ENCODE measurements at regions not wholly inside any gene's neighbourhood (a gene's known extent, or its start where the extent isn't known, plus 50 kb on each side); places are given as distances from the start of the nearest gene placed in this dataset.
"Not testable (repeated sequence)": the region's sequence is repeated elsewhere in the genome, so short reads cannot be mapped to it uniquely, and the experiment has no call there.

DNA sequence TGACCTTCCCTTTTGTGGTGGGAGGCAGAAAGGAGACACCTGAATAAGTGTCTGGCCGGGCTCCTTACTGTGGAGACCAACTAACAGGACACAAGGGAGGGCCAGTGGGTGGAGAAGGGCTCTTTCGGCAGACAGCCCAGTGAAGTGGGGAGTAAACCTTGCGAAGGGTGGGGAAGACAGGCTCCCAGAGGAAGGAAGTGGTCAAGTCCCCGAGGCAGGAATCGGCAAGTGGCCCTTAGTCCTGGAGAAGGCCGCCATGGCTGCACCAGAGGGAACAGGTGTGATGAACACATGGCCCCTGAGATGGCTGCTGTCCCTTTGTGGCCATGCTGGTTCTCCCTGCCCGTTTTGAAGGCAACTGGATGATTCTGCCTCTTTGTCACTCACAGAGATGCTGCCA lies 187.2 kb upstream of the IGFBP3 start:
- FAIRE-seq (no peak), DNase-seq (ENCODE audit: insufficient read length, low spot score) (no peak)
- TF ChIP-seq TAF1 (IDR thresholded peaks at IDR 0.05; ENCODE audit: low read depth, low read length) = no peak
- no peak for TF ChIP-seq POU2F2 (IDR thresholded peaks at IDR 0.05; ENCODE audit: low read depth, low read length)
- no peak for TF ChIP-seq POLR2A (IDR thresholded peaks at IDR 0.05; ENCODE audit: low read depth, low read length)
- no peak for TF ChIP-seq POLR2AphosphoS5 (IDR thresholded peaks at IDR 0.05; ENCODE audit: low read depth, low read length)
- TF ChIP-seq SPI1 (IDR thresholded peaks at IDR 0.05; ENCODE audit: low read depth, low read length) = no peak
- no peak for TF ChIP-seq PAX5 (IDR thresholded peaks at IDR 0.05; ENCODE audit: insufficient read depth, low read length, severe bottlenecking)

DNA sequence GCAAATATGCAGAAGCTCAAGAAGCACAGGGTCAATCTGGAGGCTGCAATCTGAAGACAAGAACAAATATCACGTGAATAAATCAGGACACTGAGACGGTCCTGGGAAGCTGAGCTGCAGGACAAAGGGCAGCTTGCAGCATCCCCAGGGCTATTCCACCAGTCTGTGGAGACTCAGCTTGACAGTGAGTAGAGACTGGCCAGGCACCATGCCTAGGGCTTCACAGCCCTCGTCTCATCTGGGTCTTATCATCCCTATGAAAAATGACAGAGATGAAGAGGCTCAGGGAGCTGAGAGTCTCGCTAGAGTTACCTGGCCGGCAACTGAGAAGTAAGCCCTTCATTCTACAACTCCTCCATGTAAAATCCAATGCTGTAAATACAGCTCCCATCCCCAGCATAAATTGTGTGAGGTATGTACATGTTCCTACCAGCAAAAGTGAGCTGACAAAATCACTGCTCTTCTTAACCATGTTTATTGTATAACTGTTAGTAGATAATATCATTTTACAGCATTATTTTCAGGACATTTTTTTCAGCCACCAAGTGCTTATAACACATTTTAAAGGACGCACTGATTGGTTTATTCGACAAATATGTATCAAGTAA lies 186.6 kb upstream of the IGFBP3 start:
- DNase-seq (ENCODE audit: insufficient read length, low spot score) (no peak), FAIRE-seq (no peak)
- TF ChIP-seq POLR2AphosphoS5 (IDR thresholded peaks at IDR 0.05; ENCODE audit: low read depth, low read length) (no peak), POLR2A (IDR thresholded peaks at IDR 0.05; ENCODE audit: low read depth, low read length) (no peak), PAX5 (IDR thresholded peaks at IDR 0.05; ENCODE audit: insufficient read depth, low read length, severe bottlenecking) (no peak), SPI1 (IDR thresholded peaks at IDR 0.05; ENCODE audit: low read depth, low read length) (no peak), POU2F2 (IDR thresholded peaks at IDR 0.05; ENCODE audit: low read depth, low read length) (no peak), TAF1 (IDR thresholded peaks at IDR 0.05; ENCODE audit: low read depth, low read length) (no peak)

GRCh38 chr7:46100521-46100920 lies 179.4 kb upstream of the IGFBP3 start:
- FAIRE-seq = no peak
- TF ChIP-seq POU2F2 (IDR thresholded peaks at IDR 0.05; ENCODE audit: low read depth, low read length) = no peak
- no peak for TF ChIP-seq POLR2AphosphoS5 (IDR thresholded peaks at IDR 0.05; ENCODE audit: low read depth, low read length)
- TF ChIP-seq PAX5 (IDR thresholded peaks at IDR 0.05; ENCODE audit: insufficient read depth, low read length, severe bottlenecking) = no peak
- TF ChIP-seq SPI1 (IDR thresholded peaks at IDR 0.05; ENCODE audit: low read depth, low read length) = no peak
- TF ChIP-seq POLR2A (IDR thresholded peaks at IDR 0.05; ENCODE audit: low read depth, low read length) = no peak
- TF ChIP-seq TAF1 (IDR thresholded peaks at IDR 0.05; ENCODE audit: low read depth, low read length) = no peak
- no peak for DNase-seq (ENCODE audit: insufficient read length, low spot score)

- TF ChIP-seq POLR2A (IDR thresholded peaks at IDR 0.05; ENCODE audit: low read depth, low read length) (no peak), TAF1 (IDR thresholded peaks at IDR 0.05; ENCODE audit: low read depth, low read length) (no peak), POLR2AphosphoS5 (IDR thresholded peaks at IDR 0.05; ENCODE audit: low read depth, low read length) (no peak), POU2F2 (IDR thresholded peaks at IDR 0.05; ENCODE audit: low read depth, low read length) (no peak), PAX5 (IDR thresholded peaks at IDR 0.05; ENCODE audit: insufficient read depth, low read length, severe bottlenecking) (no peak), SPI1 (IDR thresholded peaks at IDR 0.05; ENCODE audit: low read depth, low read length) (no peak)
- FAIRE-seq (no peak), DNase-seq (ENCODE audit: insufficient read length, low spot score) (no peak)
Observed at GRCh38 chr7:46099076-46099475, 178.0 kb upstream of the IGFBP3 start.

DNA sequence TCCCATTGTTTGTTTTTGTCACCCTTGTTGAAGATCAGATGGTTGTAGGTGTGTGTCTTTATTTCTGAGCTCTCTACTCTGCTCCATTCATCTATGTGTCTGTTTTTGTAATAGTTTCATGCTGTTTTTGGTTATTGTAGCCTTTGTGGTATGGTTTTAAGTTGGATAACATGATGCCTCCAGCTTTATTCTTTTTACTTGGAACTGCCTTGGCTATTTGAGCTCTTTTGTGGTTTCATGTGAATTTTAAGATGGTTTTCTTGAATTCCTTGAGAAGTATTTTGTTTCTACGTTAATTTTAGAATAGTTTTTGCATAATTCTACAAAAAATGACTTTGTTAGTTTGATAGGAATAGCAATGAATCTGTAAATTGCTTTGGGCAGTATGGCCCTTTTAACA lies 170.0 kb upstream of the IGFBP3 start:
- no peak for FAIRE-seq
- no peak for TF ChIP-seq TAF1 (IDR thresholded peaks at IDR 0.05; ENCODE audit: low read depth, low read length)
- no peak for TF ChIP-seq POU2F2 (IDR thresholded peaks at IDR 0.05; ENCODE audit: low read depth, low read length)
- TF ChIP-seq POLR2A (IDR thresholded peaks at IDR 0.05; ENCODE audit: low read depth, low read length) = no peak
- no peak for TF ChIP-seq PAX5 (IDR thresholded peaks at IDR 0.05; ENCODE audit: insufficient read depth, low read length, severe bottlenecking)
- no peak for DNase-seq (ENCODE audit: insufficient read length, low spot score)

DNA sequence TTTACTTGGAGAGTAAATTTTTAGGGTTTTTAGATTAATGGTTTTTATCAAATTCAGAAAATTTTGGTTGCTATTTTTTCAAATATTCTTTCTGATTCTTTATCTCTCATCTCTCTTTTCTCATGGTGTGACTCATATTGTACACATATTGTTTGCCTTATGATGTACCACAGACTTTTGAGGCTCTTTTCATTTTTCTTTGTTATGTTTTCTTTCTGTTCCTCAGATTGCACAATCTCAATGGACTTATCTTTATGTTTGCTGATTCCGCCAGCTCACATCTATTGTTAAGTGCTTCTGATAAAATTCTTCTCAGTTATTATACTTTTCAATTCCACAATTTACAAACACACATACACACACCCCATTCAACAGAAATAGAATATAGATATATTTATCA lies 168.2 kb upstream of the IGFBP3 start:
- DNase-seq (ENCODE audit: insufficient read length, low spot score) = no peak
- no peak for FAIRE-seq
- TF ChIP-seq POLR2A (IDR thresholded peaks at IDR 0.05; ENCODE audit: low read depth, low read length) = no peak

- FAIRE-seq; DNase-seq (ENCODE audit: insufficient read length, low spot score): not testable (repeated sequence)
Observed at GRCh38 chr7:46088486-46088885, 167.4 kb upstream of the IGFBP3 start.

DNA sequence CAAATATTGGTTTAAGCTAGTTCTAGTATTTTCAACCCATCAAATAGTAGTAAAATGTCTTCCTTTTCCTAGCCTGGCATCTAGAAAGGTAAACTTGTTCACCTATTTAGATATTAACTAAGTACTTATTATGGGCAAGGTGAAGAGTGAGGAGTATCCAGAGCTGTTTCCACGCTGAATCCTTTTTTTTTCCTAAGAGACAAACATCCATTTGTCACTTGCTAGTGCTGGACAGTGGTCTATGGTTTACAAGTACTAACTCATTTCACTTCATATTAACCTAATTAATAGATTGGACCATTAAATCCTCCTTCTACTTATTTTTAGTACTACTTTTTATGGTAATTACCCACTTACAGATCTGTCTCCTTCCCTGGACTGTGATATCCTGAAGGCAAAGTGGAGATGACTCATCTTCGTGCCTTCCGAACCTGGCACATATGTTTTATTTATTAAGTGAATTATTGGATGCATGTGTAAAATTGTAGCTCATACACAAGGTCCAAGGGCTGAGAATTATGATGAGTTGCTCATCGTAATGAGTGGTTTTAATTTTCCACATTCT lies 159.6 kb upstream of the IGFBP3 start:
- FAIRE-seq (no peak), DNase-seq (ENCODE audit: insufficient read length, low spot score) (no peak)
- no peak for TF ChIP-seq TAF1 (IDR thresholded peaks at IDR 0.05; ENCODE audit: low read depth, low read length)
- no peak for TF ChIP-seq POU2F2 (IDR thresholded peaks at IDR 0.05; ENCODE audit: low read depth, low read length)
- no peak for TF ChIP-seq SPI1 (IDR thresholded peaks at IDR 0.05; ENCODE audit: low read depth, low read length)
- no peak for TF ChIP-seq PAX5 (IDR thresholded peaks at IDR 0.05; ENCODE audit: insufficient read depth, low read length, severe bottlenecking)
- no peak for TF ChIP-seq POLR2AphosphoS5 (IDR thresholded peaks at IDR 0.05; ENCODE audit: low read depth, low read length)
- no peak for TF ChIP-seq POLR2A (IDR thresholded peaks at IDR 0.05; ENCODE audit: low read depth, low read length)

DNA sequence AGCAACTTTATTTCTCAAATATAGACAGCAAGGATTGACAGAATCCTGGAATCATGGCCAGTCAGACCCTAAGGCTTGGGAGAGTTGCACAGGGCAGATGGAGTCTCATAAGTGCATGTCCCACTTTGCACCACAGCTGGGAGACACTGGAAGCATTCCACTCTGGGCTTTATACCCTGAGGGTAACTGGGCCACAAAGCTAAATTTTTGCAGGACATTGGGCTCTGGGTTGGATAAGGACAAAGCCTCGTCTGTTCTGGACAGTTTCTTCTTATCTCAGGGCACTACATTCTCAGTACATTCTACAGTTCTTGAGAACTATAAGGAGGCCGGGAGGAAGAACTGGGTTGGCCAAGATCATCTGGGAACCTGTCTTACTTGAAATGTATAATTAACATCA lies 158.3 kb upstream of the IGFBP3 start:
- DNase-seq (ENCODE audit: insufficient read length, low spot score) = no peak
- FAIRE-seq = no peak
- TF ChIP-seq TAF1 (IDR thresholded peaks at IDR 0.05; ENCODE audit: low read depth, low read length) (no peak), POU2F2 (IDR thresholded peaks at IDR 0.05; ENCODE audit: low read depth, low read length) (no peak), SPI1 (IDR thresholded peaks at IDR 0.05; ENCODE audit: low read depth, low read length) (no peak), PAX5 (IDR thresholded peaks at IDR 0.05; ENCODE audit: insufficient read depth, low read length, severe bottlenecking) (no peak)

DNA sequence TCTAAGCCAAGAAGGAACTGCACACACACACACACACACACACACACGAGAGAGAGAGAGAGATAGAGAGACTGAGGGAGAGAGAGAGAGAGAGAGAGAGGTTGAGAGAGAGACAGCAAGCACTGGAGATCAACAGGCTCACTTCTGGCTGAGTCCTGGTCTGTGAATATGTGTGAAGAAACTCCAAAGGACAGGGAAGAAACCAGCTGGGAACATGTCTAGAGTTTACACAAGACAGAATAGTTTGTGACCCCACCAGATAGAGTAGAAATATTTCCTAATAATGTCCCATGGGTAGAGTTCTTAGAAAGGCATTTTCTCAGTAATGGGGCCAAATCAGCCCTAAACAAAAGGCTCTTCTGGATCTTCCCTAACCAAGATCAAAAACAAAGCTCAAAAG lies 155.5 kb upstream of the IGFBP3 start:
- DNase-seq (ENCODE audit: insufficient read length, low spot score) = no peak
- FAIRE-seq = no peak
- TF ChIP-seq POU2F2 (IDR thresholded peaks at IDR 0.05; ENCODE audit: low read depth, low read length) = no peak
- TF ChIP-seq PAX5 (IDR thresholded peaks at IDR 0.05; ENCODE audit: insufficient read depth, low read length, severe bottlenecking) = no peak
- no peak for TF ChIP-seq SPI1 (IDR thresholded peaks at IDR 0.05; ENCODE audit: low read depth, low read length)
- no peak for TF ChIP-seq POLR2A (IDR thresholded peaks at IDR 0.05; ENCODE audit: low read depth, low read length)
- no peak for TF ChIP-seq TAF1 (IDR thresholded peaks at IDR 0.05; ENCODE audit: low read depth, low read length)
- no peak for TF ChIP-seq POLR2AphosphoS5 (IDR thresholded peaks at IDR 0.05; ENCODE audit: low read depth, low read length)
